NCI-H510A (cell line): ENCODE measurements at regions not wholly inside any gene's neighbourhood (a gene's known extent, or its start where the extent isn't known, plus 50 kb on each side); places are given as distances from the start of the nearest gene placed in this dataset.

Experiments used
- DNase-seq: peaks from one replicate; lab custom pipeline; 2025; lab: John Stamatoyannopoulos, UW

DNA sequence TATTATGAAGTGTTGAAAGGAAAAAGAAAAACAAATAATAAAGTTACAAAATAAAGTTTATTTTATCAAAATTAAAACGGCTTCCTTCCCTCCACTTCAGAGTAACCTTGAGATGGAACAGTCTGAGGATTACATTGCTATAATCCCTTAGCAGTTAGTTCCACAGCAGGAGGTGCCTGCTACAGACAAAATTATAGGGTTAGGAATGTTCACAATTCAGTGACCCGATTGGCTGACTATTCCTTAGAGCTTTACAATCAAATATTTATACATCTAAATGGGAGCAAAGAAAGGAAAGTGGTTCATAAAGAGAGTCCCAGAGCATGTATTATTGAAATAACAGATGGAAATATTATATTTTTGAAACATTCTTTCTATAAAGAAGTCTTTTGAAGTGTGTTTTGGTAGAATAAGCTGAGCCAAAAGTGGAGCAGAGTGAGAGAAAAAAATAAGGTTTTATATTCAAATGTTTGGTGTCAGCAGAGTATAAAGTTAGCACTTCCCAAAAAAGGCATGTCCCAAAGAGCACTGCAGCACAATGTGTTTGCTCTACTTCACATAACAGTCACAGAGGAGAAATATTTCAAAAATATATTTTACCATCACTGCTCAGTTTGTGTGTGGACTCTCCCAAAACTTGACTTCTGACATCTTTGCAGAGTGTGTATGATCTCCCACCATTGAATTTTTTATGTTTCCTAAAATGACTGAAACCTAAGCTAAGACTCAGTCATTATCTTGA is 71.4 kb upstream of the GORAB start:
- DNase-seq: no peak

- DNase-seq: no peak
Measured at GRCh38 chr1:170461291-170461747, 70.6 kb upstream of the GORAB start.

DNA sequence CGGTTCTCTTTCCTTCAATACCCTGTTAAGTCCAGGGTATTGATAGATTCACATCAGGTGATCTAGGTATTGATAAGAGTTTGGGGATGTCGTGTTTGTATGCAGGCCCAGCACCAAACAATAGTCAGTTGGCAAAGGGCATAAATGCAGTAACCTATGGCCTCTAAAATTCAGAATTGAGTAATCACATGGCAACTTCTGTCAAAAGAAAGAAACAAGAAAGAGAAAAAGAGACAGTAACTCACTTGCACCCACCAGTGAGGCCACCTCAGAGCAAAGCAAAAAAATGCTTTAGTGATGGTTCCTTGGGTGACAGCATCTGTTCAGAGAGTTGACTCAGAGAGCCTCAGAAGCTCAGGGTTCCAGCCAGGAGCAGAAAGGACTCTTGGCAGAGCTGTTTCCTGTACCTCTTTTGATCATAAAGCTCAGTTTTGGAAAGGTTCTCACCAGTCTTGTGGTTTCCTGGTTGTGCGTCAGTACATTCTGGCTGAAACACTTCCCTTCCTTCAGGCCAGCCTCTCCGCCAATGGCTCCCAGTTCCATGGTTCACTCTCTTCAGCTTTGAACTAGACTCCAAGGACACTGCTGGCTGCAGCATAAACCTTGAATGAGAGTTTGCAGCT is 70.1 kb upstream of the GORAB start:
- no peak for DNase-seq

DNA sequence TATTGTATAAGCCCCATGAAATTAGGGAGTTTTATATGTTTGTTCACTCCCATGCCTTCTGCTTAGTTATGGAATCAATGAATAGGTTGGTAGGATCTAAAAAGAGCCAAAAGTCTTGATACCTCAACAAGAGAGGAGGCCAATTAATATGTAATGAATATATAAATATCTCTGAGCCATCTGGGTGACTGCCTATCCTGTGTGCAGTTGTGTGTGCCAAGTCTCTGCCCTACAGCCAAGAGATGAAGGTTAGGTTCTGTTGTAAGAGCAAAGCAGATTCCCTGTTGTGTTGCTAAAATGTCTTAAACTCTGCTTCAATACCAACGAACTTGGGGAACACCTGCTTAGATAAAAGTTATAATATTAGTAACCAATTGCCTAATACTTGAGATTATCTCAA is 61.8 kb upstream of the GORAB start:
- DNase-seq: no peak

- no peak for DNase-seq
Measured at GRCh38 chr1:170471398-170472053, 60.4 kb upstream of the GORAB start.

GRCh38 chr1:170481000-170481399 is 51.0 kb upstream of the GORAB start:
- DNase-seq: no peak
